ENCODE measurements at regions not wholly inside any gene's neighbourhood (a gene's known extent, or its start where the extent isn't known, plus 50 kb on each side); places are given as distances from the start of the nearest gene placed in this dataset.
"Not testable (repeated sequence)": the region's sequence is repeated elsewhere in the genome, so short reads cannot be mapped to it uniquely, and the experiment has no call there.

DNA sequence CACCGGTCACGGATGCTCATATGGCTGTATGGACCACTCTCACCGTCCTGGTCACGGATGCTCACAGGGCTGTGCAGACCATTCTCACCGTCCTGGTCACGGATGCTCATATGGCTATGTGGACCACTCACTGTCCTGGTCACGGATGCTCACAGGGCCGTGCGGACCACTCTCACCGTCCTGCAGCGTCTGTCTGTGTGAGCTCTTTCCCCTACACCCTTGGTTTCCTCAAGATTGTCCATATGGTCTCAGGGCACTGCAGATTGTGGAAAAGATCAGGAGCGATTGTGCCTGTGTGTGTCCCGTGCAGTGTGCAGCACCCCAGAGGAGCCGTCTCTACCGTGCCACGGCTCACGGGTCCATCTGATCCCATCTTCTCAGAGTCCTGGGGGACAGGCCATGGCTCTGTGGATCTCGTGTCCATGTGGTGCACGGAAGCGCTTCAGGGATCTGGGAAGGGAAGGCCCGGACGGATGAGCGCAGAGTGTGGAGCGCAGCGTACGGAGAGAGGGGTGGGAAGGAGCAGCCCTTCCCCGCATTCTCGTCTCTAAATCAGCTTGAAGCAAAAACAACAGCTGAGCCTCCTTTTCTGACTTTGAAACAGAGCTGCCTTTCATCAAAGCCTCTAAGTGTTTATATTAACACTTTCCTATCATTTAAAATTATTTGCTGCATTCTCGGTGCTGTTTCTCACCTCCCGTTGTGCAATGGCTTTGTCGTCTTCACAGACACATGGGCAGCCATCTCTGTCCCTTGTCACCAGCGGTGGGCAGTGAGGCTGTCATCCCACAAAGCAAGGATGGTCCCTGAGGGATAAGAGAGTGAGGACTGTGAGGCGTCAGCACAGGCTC, 208.0 kb downstream of the BANP start:
- TF ChIP-seq POLR2AphosphoS5 (IDR thresholded peaks at IDR 0.05; ENCODE audit: insufficient read depth, low read depth, low read length); CTCF (IDR thresholded peaks at IDR 0.05; ENCODE audit: extremely low read depth in 1 of 2, insufficient read depth in 1 of 2, low read depth in 1 of 2, low read length in 2 of 2); JUN (IDR thresholded peaks at IDR 0.05; ENCODE audit: borderline replicate concordance, insufficient read depth, insufficient read length, low read depth); MYC (IDR thresholded peaks at IDR 0.05; ENCODE audit: low read depth, low read length); FOS (IDR thresholded peaks at IDR 0.05; ENCODE audit: borderline replicate concordance, insufficient read depth, low read length): not testable (repeated sequence)
